ENCODE measurements at regions not wholly inside any gene's neighbourhood (a gene's known extent, or its start where the extent isn't known, plus 50 kb on each side); places are given as distances from the start of the nearest gene placed in this dataset.

- TF ChIP-seq, protein P1, sequence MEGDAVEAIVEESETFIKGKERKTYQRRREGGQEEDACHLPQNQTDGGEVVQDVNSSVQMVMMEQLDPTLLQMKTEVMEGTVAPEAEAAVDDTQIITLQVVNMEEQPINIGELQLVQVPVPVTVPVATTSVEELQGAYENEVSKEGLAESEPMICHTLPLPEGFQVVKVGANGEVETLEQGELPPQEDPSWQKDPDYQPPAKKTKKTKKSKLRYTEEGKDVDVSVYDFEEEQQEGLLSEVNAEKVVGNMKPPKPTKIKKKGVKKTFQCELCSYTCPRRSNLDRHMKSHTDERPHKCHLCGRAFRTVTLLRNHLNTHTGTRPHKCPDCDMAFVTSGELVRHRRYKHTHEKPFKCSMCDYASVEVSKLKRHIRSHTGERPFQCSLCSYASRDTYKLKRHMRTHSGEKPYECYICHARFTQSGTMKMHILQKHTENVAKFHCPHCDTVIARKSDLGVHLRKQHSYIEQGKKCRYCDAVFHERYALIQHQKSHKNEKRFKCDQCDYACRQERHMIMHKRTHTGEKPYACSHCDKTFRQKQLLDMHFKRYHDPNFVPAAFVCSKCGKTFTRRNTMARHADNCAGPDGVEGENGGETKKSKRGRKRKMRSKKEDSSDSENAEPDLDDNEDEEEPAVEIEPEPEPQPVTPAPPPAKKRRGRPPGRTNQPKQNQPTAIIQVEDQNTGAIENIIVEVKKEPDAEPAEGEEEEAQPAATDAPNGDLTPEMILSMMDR (IDR thresholded peaks at IDR 0.05; ENCODE audit: low read depth, low read length, missing input control): no peak
- TF ChIP-seq JUND (IDR thresholded peaks at IDR 0.05): no peak
- TF ChIP-seq TAF1 (conservative IDR thresholded peaks at IDR 0.05): no peak
- no peak for TF ChIP-seq SP1 (IDR thresholded peaks at IDR 0.05)
- TF ChIP-seq, protein P2, sequence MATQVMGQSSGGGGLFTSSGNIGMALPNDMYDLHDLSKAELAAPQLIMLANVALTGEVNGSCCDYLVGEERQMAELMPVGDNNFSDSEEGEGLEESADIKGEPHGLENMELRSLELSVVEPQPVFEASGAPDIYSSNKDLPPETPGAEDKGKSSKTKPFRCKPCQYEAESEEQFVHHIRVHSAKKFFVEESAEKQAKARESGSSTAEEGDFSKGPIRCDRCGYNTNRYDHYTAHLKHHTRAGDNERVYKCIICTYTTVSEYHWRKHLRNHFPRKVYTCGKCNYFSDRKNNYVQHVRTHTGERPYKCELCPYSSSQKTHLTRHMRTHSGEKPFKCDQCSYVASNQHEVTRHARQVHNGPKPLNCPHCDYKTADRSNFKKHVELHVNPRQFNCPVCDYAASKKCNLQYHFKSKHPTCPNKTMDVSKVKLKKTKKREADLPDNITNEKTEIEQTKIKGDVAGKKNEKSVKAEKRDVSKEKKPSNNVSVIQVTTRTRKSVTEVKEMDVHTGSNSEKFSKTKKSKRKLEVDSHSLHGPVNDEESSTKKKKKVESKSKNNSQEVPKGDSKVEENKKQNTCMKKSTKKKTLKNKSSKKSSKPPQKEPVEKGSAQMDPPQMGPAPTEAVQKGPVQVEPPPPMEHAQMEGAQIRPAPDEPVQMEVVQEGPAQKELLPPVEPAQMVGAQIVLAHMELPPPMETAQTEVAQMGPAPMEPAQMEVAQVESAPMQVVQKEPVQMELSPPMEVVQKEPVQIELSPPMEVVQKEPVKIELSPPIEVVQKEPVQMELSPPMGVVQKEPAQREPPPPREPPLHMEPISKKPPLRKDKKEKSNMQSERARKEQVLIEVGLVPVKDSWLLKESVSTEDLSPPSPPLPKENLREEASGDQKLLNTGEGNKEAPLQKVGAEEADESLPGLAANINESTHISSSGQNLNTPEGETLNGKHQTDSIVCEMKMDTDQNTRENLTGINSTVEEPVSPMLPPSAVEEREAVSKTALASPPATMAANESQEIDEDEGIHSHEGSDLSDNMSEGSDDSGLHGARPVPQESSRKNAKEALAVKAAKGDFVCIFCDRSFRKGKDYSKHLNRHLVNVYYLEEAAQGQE (IDR thresholded peaks at IDR 0.05): no peak
- TF ChIP-seq, protein P3, sequence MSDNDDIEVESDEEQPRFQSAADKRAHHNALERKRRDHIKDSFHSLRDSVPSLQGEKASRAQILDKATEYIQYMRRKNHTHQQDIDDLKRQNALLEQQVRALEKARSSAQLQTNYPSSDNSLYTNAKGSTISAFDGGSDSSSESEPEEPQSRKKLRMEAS (IDR thresholded peaks at IDR 0.05): no peak
- no peak for TF ChIP-seq RAD21 (IDR thresholded peaks at IDR 0.05)
These were observed 279.6 kb downstream of the MAF start for GRCh38 chr16:79320956-79321355.
